Subcutaneous abdominal adipose tissue (tissue), 5 donors: ENCODE measurements at regions not wholly inside any gene's neighbourhood (a gene's known extent, or its start where the extent isn't known, plus 50 kb on each side); places are given as distances from the start of the nearest gene placed in this dataset.

ENCODE experiments used
- H3K27ac ChIP-seq: one replicate; pipeline ENCODE4 v1.7.0; 2013; ENCODE audit warnings: low read depth, mild to moderate bottlenecking, inconsistent platforms, low read length, moderate library complexity
- H3K27me3 ChIP-seq, 5 donors: one replicate each; pipeline ENCODE4 v1.7.0; 2013; ENCODE audit warnings: low read length in 5 of 5, inconsistent platforms in 1 of 5; ENCODE audit not compliant: control insufficient read depth in 5 of 5, insufficient read depth in 4 of 5
- H3K36me3 ChIP-seq, 5 donors: one replicate each; pipeline ENCODE4 v1.7.0; 2013; ENCODE audit warnings: low read length in 5 of 5; ENCODE audit not compliant: control insufficient read depth in 5 of 5, insufficient read depth in 5 of 5
- H3K4me1 ChIP-seq, 5 donors: one replicate each; pipeline ENCODE4 v1.7.0; 2013; ENCODE audit warnings: low read length in 5 of 5, mild to moderate bottlenecking in 3 of 5, moderate library complexity in 1 of 5; ENCODE audit not compliant: control insufficient read depth in 5 of 5, insufficient read depth in 5 of 5
- H3K4me3 ChIP-seq, 5 donors: one replicate each; pipeline ENCODE4 v1.7.0; 2013; ENCODE audit warnings: low read length in 5 of 5, low read depth in 1 of 5
- H3K9ac ChIP-seq, 5 donors: one replicate each; pipeline ENCODE4 v1.7.0; 2013; ENCODE audit warnings: low read length in 5 of 5, mild to moderate bottlenecking in 4 of 5, moderate library complexity in 3 of 5
- H3K9me3 ChIP-seq, 5 donors: one replicate each; pipeline ENCODE4 v1.7.0; 2013; ENCODE audit warnings: low read length in 5 of 5; ENCODE audit not compliant: control insufficient read depth in 5 of 5
- donor health status: healthy.
- donor health status: healthy.
- donor health status: healthy.
- donor health status: healthy.
- donor health status: healthy.

- Histone ChIP-seq H3K9ac (no peak overlapping the region), H3K4me1 (no peaks in the 10 kb centered on the region)
Measured at GRCh38 chr10:6907877-6908530, 327.9 kb upstream of the PRKCQ start.

GRCh38 chr10:6894405-6894804 lies 314.3 kb upstream of the PRKCQ start:
- Histone ChIP-seq H3K27me3 (peaks cover 0 to 2% (median 0%) of the 10 kb centered on the region in 5 donors), H3K4me1 (no peaks in the 10 kb centered on the region), H3K9me3 (no peaks in the 10 kb centered on the region), H3K27ac (no peak overlapping the region), H3K36me3 (no peaks in the 10 kb centered on the region), H3K9ac (no peak overlapping the region), H3K4me3 (no peak overlapping the region)

More at GRCh38 chr10:6907877-6908530, 327.9 kb upstream of the PRKCQ start:
- no peak overlapping the region for H3K4me3 ChIP-seq
- H3K36me3 ChIP-seq: no peaks in the 10 kb centered on the region
- H3K27me3 ChIP-seq: no peaks in the 10 kb centered on the region
- H3K27ac ChIP-seq: no peak overlapping the region
- H3K9me3 ChIP-seq: no peaks in the 10 kb centered on the region

- H3K27ac ChIP-seq: no peak overlapping the region
- H3K9ac ChIP-seq: no peak overlapping the region
- no peaks in the 10 kb centered on the region for H3K4me1 ChIP-seq
- H3K4me3 ChIP-seq: no peak overlapping the region
- H3K9me3 ChIP-seq: no peaks in the 10 kb centered on the region
- H3K36me3 ChIP-seq: no peaks in the 10 kb centered on the region
- H3K27me3 ChIP-seq: peaks cover 0 to 2% (median 0%) of the 10 kb centered on the region in 5 donors
Measured at GRCh38 chr10:6892864-6893263, 312.8 kb upstream of the PRKCQ start.

- peaks cover 0 to 2% (median 0%) of the 10 kb centered on the region in 5 donors for H3K27me3 ChIP-seq
- no peaks in the 10 kb centered on the region for H3K4me1 ChIP-seq
- no peak overlapping the region for H3K4me3 ChIP-seq
- no peaks in the 10 kb centered on the region for H3K9me3 ChIP-seq
- no peaks in the 10 kb centered on the region for H3K36me3 ChIP-seq
- H3K9ac ChIP-seq: no peak overlapping the region
- no peak overlapping the region for H3K27ac ChIP-seq
Measured at GRCh38 chr10:6891924-6892323, 311.8 kb upstream of the PRKCQ start.

GRCh38 chr10:6889718-6890117 lies 309.6 kb upstream of the PRKCQ start:
- no peak overlapping the region for H3K27ac ChIP-seq
- H3K9me3 ChIP-seq: no peaks in the 10 kb centered on the region
- peaks cover 0 to 2% (median 0%) of the 10 kb centered on the region in 5 donors for H3K4me1 ChIP-seq
- H3K9ac ChIP-seq: no peak overlapping the region
- H3K4me3 ChIP-seq: no peak overlapping the region
- peaks cover 0 to 2% (median 0%) of the 10 kb centered on the region in 5 donors for H3K27me3 ChIP-seq
- H3K36me3 ChIP-seq: no peaks in the 10 kb centered on the region

GRCh38 chr10:6888434-6888833 lies 308.4 kb upstream of the PRKCQ start:
- H3K9me3 ChIP-seq: no peaks in the 10 kb centered on the region
- H3K9ac ChIP-seq: no peak overlapping the region
- no peak overlapping the region for H3K27ac ChIP-seq
- H3K27me3 ChIP-seq: no peaks in the 10 kb centered on the region
- no peak overlapping the region for H3K4me3 ChIP-seq
- H3K4me1 ChIP-seq: peaks cover 0 to 2% (median 0%) of the 10 kb centered on the region in 5 donors
- no peaks in the 10 kb centered on the region for H3K36me3 ChIP-seq

- no peak overlapping the region for H3K4me3 ChIP-seq
- H3K9me3 ChIP-seq: no peaks in the 10 kb centered on the region
- H3K36me3 ChIP-seq: no peaks in the 10 kb centered on the region
- H3K27me3 ChIP-seq: no peaks in the 10 kb centered on the region
- H3K4me1 ChIP-seq: peaks cover 0 to 2% (median 0%) of the 10 kb centered on the region in 5 donors
- H3K9ac ChIP-seq: no peak overlapping the region
- H3K27ac ChIP-seq: no peak overlapping the region
Measured at GRCh38 chr10:6885284-6885683, 305.2 kb upstream of the PRKCQ start.

GRCh38 chr10:6881987-6882386 lies 301.9 kb upstream of the PRKCQ start:
- Histone ChIP-seq H3K9me3 (no peaks in the 10 kb centered on the region), H3K27me3 (peaks cover 0 to 4% (median 0%) of the 10 kb centered on the region in 5 donors), H3K4me1 (peaks cover 0 to 5% (median 4%) of the 10 kb centered on the region in 5 donors), H3K27ac (no peak overlapping the region), H3K36me3 (no peaks in the 10 kb centered on the region), H3K9ac (no peak overlapping the region), H3K4me3 (no peak overlapping the region)

- Histone ChIP-seq H3K27ac (no peak overlapping the region), H3K4me1 (peaks cover 0 to 11% (median 5%) of the 10 kb centered on the region in 5 donors), H3K36me3 (no peaks in the 10 kb centered on the region), H3K9ac (no peak overlapping the region), H3K9me3 (no peaks in the 10 kb centered on the region), H3K27me3 (peaks cover 0 to 8% (median 5%) of the 10 kb centered on the region in 5 donors), H3K4me3 (no peak overlapping the region)
Measured at GRCh38 chr10:6877722-6878392, 297.8 kb upstream of the PRKCQ start.

- peaks cover 0 to 8% (median 5%) of the 10 kb centered on the region in 5 donors for H3K27me3 ChIP-seq
- H3K9ac ChIP-seq: no peak overlapping the region
- no peak overlapping the region for H3K27ac ChIP-seq
- no peaks in the 10 kb centered on the region for H3K36me3 ChIP-seq
- H3K9me3 ChIP-seq: no peaks in the 10 kb centered on the region
- peaks cover 0 to 11% (median 5%) of the 10 kb centered on the region in 5 donors for H3K4me1 ChIP-seq
- H3K4me3 ChIP-seq: no peak overlapping the region
Measured at GRCh38 chr10:6877336-6877721, 297.3 kb upstream of the PRKCQ start.
